A673 (cell line): ENCODE measurements at regions not wholly inside any gene's neighbourhood (a gene's known extent, or its start where the extent isn't known, plus 50 kb on each side); places are given as distances from the start of the nearest gene placed in this dataset.

Experiments used
- BruUV-seq: library from RNA; stranded (reverse); fragments of 400-500 nt; replicated peaks from 2 replicates; lab custom pipeline; 2021; lab: Mats Ljungman, UMichigan
- CTCF ChIA-PET: fragments of 300-600 bp; sonication (Branson Sonifier 250); formaldehyde crosslinking; loops from one replicate; lab custom pipeline; 2022; ENCODE audit warnings: antibody characterized with exemption; lab: Charles Lee
- POLR2A ChIA-PET: fragments of 300-600 bp; sonication (Branson Sonifier 250); formaldehyde crosslinking; loops from one replicate; lab custom pipeline; 2022; ENCODE audit warnings: antibody characterized with exemption; ENCODE audit not compliant: low non-redundant PET; lab: Charles Lee
- DNase-seq: peaks from one replicate; pipeline ENCODE4 v3.0.0-alpha.2; 2015; ENCODE audit warnings: low spot score
- H3K27ac ChIP-seq: fragments of 200-600 bp; sonication (generic); 2 replicates; pipeline ENCODE4 v1.5.1; 2016; ENCODE audit warnings: mixed run types, low read depth, mild to moderate bottlenecking, mixed read lengths, antibody characterized with exemption, low read length; ENCODE audit not compliant: poor library complexity, severe bottlenecking
- H3K27me3 ChIP-seq: fragments of 200-600 bp; sonication (generic); replicated peaks from 2 replicates; pipeline ENCODE4 v1.6.1; 2017; ENCODE audit warnings: mixed run types, low read depth, mild to moderate bottlenecking, mixed read lengths, antibody characterized with exemption, low read length; ENCODE audit not compliant: insufficient read depth, poor library complexity
- H3K36me3 ChIP-seq: fragments of 200-600 bp; sonication (generic); 2 replicates; pipeline ENCODE4 v1.6.1; 2016; ENCODE audit warnings: mixed run types, mild to moderate bottlenecking, mixed read lengths, antibody characterized with exemption, low read length; ENCODE audit not compliant: insufficient read depth, poor library complexity, severe bottlenecking
- H3K4me1 ChIP-seq: fragments of 200-600 bp; sonication (generic); 2 replicates; pipeline ENCODE4 v1.6.1; 2017; ENCODE audit warnings: mixed run types, mild to moderate bottlenecking, mixed read lengths, antibody characterized with exemption, low read length; ENCODE audit not compliant: insufficient read depth, poor library complexity, severe bottlenecking
- H3K4me3 ChIP-seq: fragments of 200-600 bp; sonication (generic); 2 replicates; pipeline ENCODE4 v1.5.1; 2016; ENCODE audit warnings: low read depth, mixed run types, mild to moderate bottlenecking, mixed read lengths, low read length; ENCODE audit not compliant: poor library complexity, severe bottlenecking
- H3K9me3 ChIP-seq: fragments of 200-600 bp; sonication (generic); 2 replicates; pipeline ENCODE4 v1.6.1; 2016; ENCODE audit warnings: mixed run types, low read depth, mild to moderate bottlenecking, mixed read lengths, antibody characterized with exemption, low read length; ENCODE audit not compliant: poor library complexity, severe bottlenecking
- EZH2 ChIP-seq: fragments of 200-600 bp; sonication (generic); IDR thresholded peaks from 2 replicates; pipeline ENCODE4 v1.6.1; 2017; ENCODE audit warnings: borderline replicate concordance, low read depth, mild to moderate bottlenecking, mixed read lengths, antibody characterized with exemption, low read length; ENCODE audit not compliant: poor library complexity, severe bottlenecking
- intact Hi-C: fragments of 100-400 bp; cut with micrococcal nuclease; formaldehyde crosslinking; loops from one replicate; pipeline ENCODE4 v1.10.0; 2022; ENCODE audit not compliant: unreplicated experiment
- TF ChIP-seq, protein P1 (sequence below): fragments of 300-800, 200-600 bp; sonication (generic); conservative IDR thresholded peaks from 2 replicates; pipeline ENCODE4 v1.5.1; 2017; ENCODE audit warnings: low read depth, mild to moderate bottlenecking, antibody characterized with exemption, low read length, moderate library complexity, mixed read lengths

DNA sequence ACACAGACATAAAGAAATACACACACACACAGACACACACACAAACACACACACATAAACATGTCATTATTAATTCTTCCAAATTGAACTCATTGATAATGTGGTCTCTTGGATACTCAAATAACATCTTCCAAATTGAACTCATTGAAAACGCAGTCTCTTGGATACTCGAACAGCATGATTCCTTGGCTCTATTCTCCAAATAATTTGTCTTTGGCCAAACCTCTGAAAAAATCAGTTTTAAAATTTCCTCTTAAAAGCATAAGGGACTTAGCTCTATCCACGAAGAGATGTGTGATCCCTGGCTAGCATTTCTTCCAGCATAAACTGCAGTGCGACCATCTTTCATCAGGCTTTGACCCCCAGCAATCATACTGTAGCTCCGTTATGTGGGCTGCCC, 296.6 kb downstream of the IRX2 start:
- Histone ChIP-seq H3K36me3 (no peaks in the 10 kb centered on the region), H3K9me3 (peaks cover 53% of the 10 kb centered on the region), H3K27ac (no peak overlapping the region), H3K4me1 (no peaks in the 10 kb centered on the region), H3K4me3 (no peak overlapping the region), H3K27me3 (no peaks in the 10 kb centered on the region)
- DNase-seq: no peak
- no TSS peak for BruUV-seq
- intact Hi-C loops: no loop called here
- TF ChIP-seq, protein P1, sequence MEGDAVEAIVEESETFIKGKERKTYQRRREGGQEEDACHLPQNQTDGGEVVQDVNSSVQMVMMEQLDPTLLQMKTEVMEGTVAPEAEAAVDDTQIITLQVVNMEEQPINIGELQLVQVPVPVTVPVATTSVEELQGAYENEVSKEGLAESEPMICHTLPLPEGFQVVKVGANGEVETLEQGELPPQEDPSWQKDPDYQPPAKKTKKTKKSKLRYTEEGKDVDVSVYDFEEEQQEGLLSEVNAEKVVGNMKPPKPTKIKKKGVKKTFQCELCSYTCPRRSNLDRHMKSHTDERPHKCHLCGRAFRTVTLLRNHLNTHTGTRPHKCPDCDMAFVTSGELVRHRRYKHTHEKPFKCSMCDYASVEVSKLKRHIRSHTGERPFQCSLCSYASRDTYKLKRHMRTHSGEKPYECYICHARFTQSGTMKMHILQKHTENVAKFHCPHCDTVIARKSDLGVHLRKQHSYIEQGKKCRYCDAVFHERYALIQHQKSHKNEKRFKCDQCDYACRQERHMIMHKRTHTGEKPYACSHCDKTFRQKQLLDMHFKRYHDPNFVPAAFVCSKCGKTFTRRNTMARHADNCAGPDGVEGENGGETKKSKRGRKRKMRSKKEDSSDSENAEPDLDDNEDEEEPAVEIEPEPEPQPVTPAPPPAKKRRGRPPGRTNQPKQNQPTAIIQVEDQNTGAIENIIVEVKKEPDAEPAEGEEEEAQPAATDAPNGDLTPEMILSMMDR: no peak
- TF ChIP-seq EZH2: no peak
- ChIA-PET CTCF (no interaction called here), POLR2A (no interaction called here)

DNA sequence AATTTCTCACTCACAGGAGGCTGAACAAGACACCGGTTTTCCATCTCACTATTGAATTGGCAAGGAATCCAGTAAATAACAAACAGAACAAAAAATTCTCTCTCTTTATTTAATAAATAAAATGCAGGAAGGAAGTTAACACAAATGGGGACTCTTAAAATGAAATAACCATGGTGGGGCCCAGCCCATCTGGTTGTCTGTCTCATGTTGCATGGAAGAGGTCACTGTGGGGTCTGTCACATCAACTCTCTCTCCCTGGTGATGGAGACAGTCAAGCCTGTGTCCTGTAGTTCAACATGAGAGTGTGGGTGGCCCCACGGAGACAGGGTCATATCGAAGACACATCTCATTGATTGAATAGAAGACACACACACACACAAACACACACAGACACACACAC, 297.7 kb downstream of the IRX2 start:
- Histone ChIP-seq H3K9me3 (peaks cover 47% of the 10 kb centered on the region), H3K4me1 (no peaks in the 10 kb centered on the region), H3K36me3 (no peaks in the 10 kb centered on the region), H3K4me3 (no peak overlapping the region), H3K27ac (no peak overlapping the region), H3K27me3 (no peaks in the 10 kb centered on the region)
- intact Hi-C loops: no loop called here
- DNase-seq: no peak
- ChIA-PET POLR2A (no interaction called here), CTCF (no interaction called here)
- TF ChIP-seq, protein P1: no peak
- no peak for TF ChIP-seq EZH2
- BruUV-seq: no TSS peak

DNA sequence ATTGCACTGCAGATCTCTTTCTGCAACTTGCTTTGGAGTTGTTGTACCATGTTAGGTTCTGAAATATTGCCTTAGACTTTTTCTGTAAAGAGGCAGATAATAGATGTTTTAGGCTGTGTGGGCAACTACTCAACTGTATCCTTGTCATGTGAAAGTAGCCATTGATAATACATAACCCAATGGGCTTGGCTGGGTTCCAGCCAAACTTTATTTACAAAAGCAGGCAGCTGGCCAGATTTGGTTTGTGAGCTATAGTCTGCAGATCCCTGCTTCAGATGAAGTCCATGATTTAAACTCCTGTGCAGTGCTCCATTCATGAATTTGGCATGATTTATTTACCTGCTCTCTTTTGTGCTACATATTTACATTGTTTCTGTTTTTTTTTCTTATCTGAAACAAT, 300.4 kb downstream of the IRX2 start:
- no TSS peak for BruUV-seq
- TF ChIP-seq, protein P1: no peak
- TF ChIP-seq EZH2: no peak
- Histone ChIP-seq H3K27me3 (no peaks in the 10 kb centered on the region), H3K9me3 (peaks cover 41% of the 10 kb centered on the region), H3K4me3 (no peak overlapping the region), H3K36me3 (no peaks in the 10 kb centered on the region), H3K27ac (no peak overlapping the region), H3K4me1 (no peaks in the 10 kb centered on the region)
- intact Hi-C loops: no loop called here
- CTCF ChIA-PET: no interaction called here
- POLR2A ChIA-PET: no interaction called here
- no peak for DNase-seq
